A549 (cell line): ENCODE measurements at regions not wholly inside any gene's neighbourhood (a gene's known extent, or its start where the extent isn't known, plus 50 kb on each side); places are given as distances from the start of the nearest gene placed in this dataset.

Experiments used
- MYC ChIP-seq: IDR thresholded peaks from 2 replicates; pipeline ENCODE4 v1.6.1; 2012; ENCODE audit warnings: mild to moderate bottlenecking, inconsistent platforms, low read length, improper control_type of control experiment, borderline replicate concordance
- TP53 ChIP-seq: fragments of 250-450 bp; sonication (Bioruptor Pico); IDR thresholded peaks from 2 replicates; pipeline ENCODE4 v1.5.0; 2021; ENCODE audit warnings: mild to moderate bottlenecking, moderate library complexity
- TF ChIP-seq, protein P1 (sequence below): fragments of 250-450 bp; sonication (Bioruptor Pico); IDR thresholded peaks from 2 replicates; pipeline ENCODE4 v1.5.0; 2021; ENCODE audit warnings: mild to moderate bottlenecking, moderate library complexity, borderline replicate concordance

DNA sequence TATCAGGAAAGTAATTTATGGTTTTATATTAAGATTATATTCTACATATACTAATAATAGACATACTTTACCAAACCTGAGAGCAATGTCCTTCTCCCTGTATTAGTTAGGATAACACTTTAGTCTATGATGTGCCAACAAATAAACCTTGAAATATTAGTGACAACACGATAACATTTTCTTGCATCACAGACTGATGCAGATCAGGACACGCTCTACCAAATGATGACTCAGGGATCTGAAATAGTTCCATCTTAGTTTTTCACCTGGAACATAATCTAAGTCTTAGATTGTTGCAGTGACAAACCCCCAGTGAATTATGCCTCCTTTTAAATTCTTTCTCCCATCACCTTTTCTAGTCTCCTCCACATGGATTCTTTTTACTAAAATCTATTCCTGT, 214.2 kb downstream of the CLCN4 start:
- no peak for TF ChIP-seq TP53
- no peak for TF ChIP-seq MYC
- TF ChIP-seq, protein P1, sequence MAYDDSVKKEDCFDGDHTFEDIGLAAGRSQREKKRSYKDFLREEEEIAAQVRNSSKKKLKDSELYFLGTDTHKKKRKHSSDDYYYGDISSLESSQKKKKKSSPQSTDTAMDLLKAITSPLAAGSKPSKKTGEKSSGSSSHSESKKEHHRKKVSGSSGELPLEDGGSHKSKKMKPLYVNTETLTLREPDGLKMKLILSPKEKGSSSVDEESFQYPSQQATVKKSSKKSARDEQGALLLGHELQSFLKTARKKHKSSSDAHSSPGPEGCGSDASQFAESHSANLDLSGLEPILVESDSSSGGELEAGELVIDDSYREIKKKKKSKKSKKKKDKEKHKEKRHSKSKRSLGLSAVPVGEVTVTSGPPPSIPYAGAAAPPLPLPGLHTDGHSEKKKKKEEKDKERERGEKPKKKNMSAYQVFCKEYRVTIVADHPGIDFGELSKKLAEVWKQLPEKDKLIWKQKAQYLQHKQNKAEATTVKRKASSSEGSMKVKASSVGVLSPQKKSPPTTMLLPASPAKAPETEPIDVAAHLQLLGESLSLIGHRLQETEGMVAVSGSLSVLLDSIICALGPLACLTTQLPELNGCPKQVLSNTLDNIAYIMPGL, result no peak
